Neural cell (in vitro differentiated cells): ENCODE measurements at regions not wholly inside any gene's neighbourhood (a gene's known extent, or its start where the extent isn't known, plus 50 kb on each side); places are given as distances from the start of the nearest gene placed in this dataset.

ENCODE experiments used
- H2AFZ ChIP-seq: fragments of 200-600, 300-800 bp; sonication (generic), shearing (Covaris generic); 2 replicates; pipeline ENCODE4 v1.6.0; 2014; ENCODE audit warnings: low read depth, mild to moderate bottlenecking, antibody characterized with exemption, low read length, moderate library complexity
- H3F3A ChIP-seq: fragments of 200-600 bp; shearing (Covaris generic); 2 replicates; pipeline ENCODE4 v1.6.1; 2016; ENCODE audit warnings: mild to moderate bottlenecking, moderate library complexity, mixed read lengths, antibody characterized with exemption, low read length; ENCODE audit not compliant: insufficient read depth, poor library complexity, severe bottlenecking
- H3K27ac ChIP-seq: fragments of 200-600, 300-800 bp; sonication (generic), shearing (Covaris generic); 2 replicates; pipeline ENCODE4 v1.5.1; 2014; ENCODE audit warnings: mild to moderate bottlenecking, low read length, moderate library complexity
- H3K27me3 ChIP-seq: fragments of 300-800, 200-600 bp; sonication (generic), shearing (Covaris generic); 2 replicates; pipeline ENCODE4 v1.6.0; 2014; ENCODE audit warnings: mild to moderate bottlenecking, low read depth, low read length, moderate library complexity; ENCODE audit not compliant: insufficient read depth
- H3K36me3 ChIP-seq: fragments of 300-800, 200-600 bp; sonication (generic), shearing (Covaris generic); 2 replicates; pipeline ENCODE4 v1.5.1; 2014; ENCODE audit warnings: mild to moderate bottlenecking, antibody characterized with exemption, low read length, moderate library complexity; ENCODE audit not compliant: insufficient read depth
- H3K4me2 ChIP-seq: fragments of 300-800, 200-600 bp; sonication (generic), shearing (Covaris generic); 2 replicates; pipeline ENCODE4 v1.6.0; 2014; ENCODE audit warnings: mild to moderate bottlenecking, low read length
- H3K4me3 ChIP-seq: fragments of 300-800, 200-600 bp; sonication (generic), shearing (Covaris generic); 2 replicates; pipeline ENCODE4 v1.5.1; 2014; ENCODE audit warnings: mild to moderate bottlenecking, low read length, moderate library complexity
- H3K79me2 ChIP-seq: fragments of 200-600 bp; shearing (Covaris generic); replicated peaks from 2 replicates; pipeline ENCODE4 v1.6.0; 2014; ENCODE audit warnings: mild to moderate bottlenecking, low read length, moderate library complexity; ENCODE audit not compliant: insufficient read depth
- H3K9ac ChIP-seq: fragments of 300-800, 200-600 bp; sonication (generic), shearing (Covaris generic); 2 replicates; pipeline ENCODE4 v1.6.1; 2016; ENCODE audit warnings: mild to moderate bottlenecking, low read length, mixed read lengths
- H3K9me2 ChIP-seq: fragments of 200-600 bp; shearing (Covaris generic); 2 replicates; pipeline ENCODE4 v1.6.1; 2016; ENCODE audit warnings: mild to moderate bottlenecking, low read length, mixed read lengths; ENCODE audit not compliant: insufficient read depth
- H3K9me3 ChIP-seq: fragments of 200-600, 300-800 bp; sonication (generic), shearing (Covaris generic); 2 replicates; pipeline ENCODE4 v1.6.1; 2016; ENCODE audit warnings: mild to moderate bottlenecking, mixed run types, low read length, moderate library complexity, mixed read lengths
- H4K20me1 ChIP-seq: fragments of 200-600 bp; shearing (Covaris generic); 2 replicates; pipeline ENCODE4 v1.6.1; 2016; ENCODE audit warnings: mild to moderate bottlenecking, mixed run types; ENCODE audit not compliant: insufficient read depth
- EP300 ChIP-seq: fragments of 450-650 bp; conservative IDR thresholded peaks from 2 replicates; pipeline ENCODE4 v1.6.1; 2014; ENCODE audit warnings: antibody characterized with exemption, mild to moderate bottlenecking, moderate library complexity; ENCODE audit not compliant: poor library complexity, severe bottlenecking
- EZH2 ChIP-seq: fragments of 200-600, 300-800 bp; shearing (Covaris generic), sonication (generic); IDR thresholded peaks from 2 replicates; pipeline ENCODE4 v1.6.1; 2014; ENCODE audit warnings: antibody characterized with exemption, low read length, borderline replicate concordance, mild to moderate bottlenecking; ENCODE audit not compliant: insufficient read depth, poor library complexity, severe bottlenecking
- MXI1 ChIP-seq: fragments of 450-650 bp; conservative IDR thresholded peaks from 2 replicates; pipeline ENCODE4 v1.6.1; 2014; ENCODE audit warnings: antibody characterized with exemption, mild to moderate bottlenecking; ENCODE audit not compliant: poor library complexity, severe bottlenecking
- POLR2AphosphoS5 ChIP-seq: IDR thresholded peaks from 2 replicates; pipeline ENCODE4 v1.6.1; 2012
- RAD21 ChIP-seq: fragments of 450-650 bp; conservative IDR thresholded peaks from 2 replicates; pipeline ENCODE4 v1.6.1; 2014; ENCODE audit warnings: antibody characterized with exemption, mild to moderate bottlenecking, moderate library complexity
- REST ChIP-seq: IDR thresholded peaks from 2 replicates; pipeline ENCODE4 v1.6.1; 2012; ENCODE audit warnings: borderline replicate concordance
- SMC3 ChIP-seq: fragments of 450-650 bp; conservative IDR thresholded peaks from 2 replicates; pipeline ENCODE4 v1.6.1; 2014; ENCODE audit warnings: antibody characterized with exemption, mild to moderate bottlenecking, moderate library complexity; ENCODE audit not compliant: poor library complexity
- TAF1 ChIP-seq: IDR thresholded peaks from 2 replicates; pipeline ENCODE4 v1.6.1; 2012; ENCODE audit warnings: low read depth
- TF ChIP-seq, protein P1 (sequence below): fragments of 450-650 bp; IDR thresholded peaks from 2 replicates; pipeline ENCODE4 v1.5.1; 2014; ENCODE audit warnings: antibody characterized with exemption, mild to moderate bottlenecking, moderate library complexity; ENCODE audit not compliant: poor library complexity, severe bottlenecking

DNA sequence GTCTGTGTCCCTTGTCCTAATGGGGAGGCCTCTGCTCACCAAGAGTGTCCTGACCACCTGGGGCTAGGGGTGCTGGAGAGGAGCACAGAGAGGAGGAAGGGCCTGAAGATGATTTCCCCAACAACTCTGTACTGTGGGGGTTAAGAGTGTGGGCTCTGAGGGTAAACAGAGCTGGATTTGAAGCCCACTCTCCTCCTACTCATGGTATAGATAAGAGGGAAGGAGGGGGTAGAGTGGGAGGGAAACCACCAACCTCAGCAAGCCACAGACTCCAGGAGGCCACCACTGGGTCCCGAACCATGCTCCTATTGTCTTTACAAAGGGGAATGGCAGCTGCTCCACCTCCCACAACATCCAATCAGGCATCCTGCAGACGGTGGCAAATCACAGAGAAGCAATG lies 103.6 kb upstream of the RNU6-1 start:
- Histone ChIP-seq H3K9me3 (no peaks in the 10 kb centered on the region), H3K9me2 (no peaks in the 10 kb centered on the region), H3K4me3 (no peak overlapping the region), H2AFZ (no peak overlapping the region), H3K79me2 (no peaks in the 10 kb centered on the region), H3K36me3 (no peaks in the 10 kb centered on the region), H3K27me3 (no peaks in the 10 kb centered on the region), H3K27ac (no peak overlapping the region), H3K4me2 (no peak overlapping the region), H3F3A (no peaks in the 10 kb centered on the region), H4K20me1 (no peaks in the 10 kb centered on the region), H3K9ac (no peak overlapping the region)
- TF ChIP-seq SMC3 (no peak), EZH2 (no peak), EP300 (no peak), RAD21 (no peak), REST (no peak), POLR2AphosphoS5 (no peak), TAF1 (no peak), MXI1 (no peak)
- TF ChIP-seq, protein P1, sequence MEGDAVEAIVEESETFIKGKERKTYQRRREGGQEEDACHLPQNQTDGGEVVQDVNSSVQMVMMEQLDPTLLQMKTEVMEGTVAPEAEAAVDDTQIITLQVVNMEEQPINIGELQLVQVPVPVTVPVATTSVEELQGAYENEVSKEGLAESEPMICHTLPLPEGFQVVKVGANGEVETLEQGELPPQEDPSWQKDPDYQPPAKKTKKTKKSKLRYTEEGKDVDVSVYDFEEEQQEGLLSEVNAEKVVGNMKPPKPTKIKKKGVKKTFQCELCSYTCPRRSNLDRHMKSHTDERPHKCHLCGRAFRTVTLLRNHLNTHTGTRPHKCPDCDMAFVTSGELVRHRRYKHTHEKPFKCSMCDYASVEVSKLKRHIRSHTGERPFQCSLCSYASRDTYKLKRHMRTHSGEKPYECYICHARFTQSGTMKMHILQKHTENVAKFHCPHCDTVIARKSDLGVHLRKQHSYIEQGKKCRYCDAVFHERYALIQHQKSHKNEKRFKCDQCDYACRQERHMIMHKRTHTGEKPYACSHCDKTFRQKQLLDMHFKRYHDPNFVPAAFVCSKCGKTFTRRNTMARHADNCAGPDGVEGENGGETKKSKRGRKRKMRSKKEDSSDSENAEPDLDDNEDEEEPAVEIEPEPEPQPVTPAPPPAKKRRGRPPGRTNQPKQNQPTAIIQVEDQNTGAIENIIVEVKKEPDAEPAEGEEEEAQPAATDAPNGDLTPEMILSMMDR = no peak

DNA sequence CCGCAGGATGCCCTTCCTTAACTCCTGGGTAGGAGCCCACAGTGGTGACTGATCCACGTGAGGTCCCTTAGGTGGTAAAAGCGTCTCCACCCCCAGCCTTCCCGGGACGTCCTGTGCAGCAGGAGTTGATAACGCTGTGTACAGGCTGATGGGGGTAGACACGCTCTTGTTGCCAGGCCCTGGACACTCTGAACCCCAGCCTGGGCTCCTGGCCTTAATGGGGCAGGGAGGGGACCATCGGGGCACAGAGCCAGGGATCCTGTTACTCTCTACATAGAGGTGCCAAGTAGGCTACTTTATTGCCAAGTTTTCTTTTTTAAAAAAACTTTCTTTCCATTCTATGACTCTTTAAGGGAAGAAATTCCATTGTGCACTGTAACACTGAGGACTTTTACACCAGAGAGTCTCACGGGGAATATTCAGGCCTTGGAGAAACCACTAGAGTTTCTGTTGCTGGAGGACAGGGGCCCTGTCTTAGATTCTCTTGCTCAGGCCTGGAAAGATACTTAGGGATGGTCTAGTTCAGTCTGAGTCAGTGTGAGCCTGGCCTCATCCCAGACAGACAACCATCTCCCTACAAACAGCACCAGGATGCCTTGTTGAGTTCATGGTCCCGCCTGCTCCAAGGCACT lies 104.3 kb upstream of the RNU6-1 start:
- no peak overlapping the region for H3K4me3 ChIP-seq
- H3K79me2 ChIP-seq = no peaks in the 10 kb centered on the region
- no peak overlapping the region for H3K9ac ChIP-seq
- H2AFZ ChIP-seq = no peak overlapping the region
- H3K9me3 ChIP-seq = no peaks in the 10 kb centered on the region
- no peaks in the 10 kb centered on the region for H3F3A ChIP-seq
- no peaks in the 10 kb centered on the region for H3K36me3 ChIP-seq
- H3K27me3 ChIP-seq = no peaks in the 10 kb centered on the region
- H3K27ac ChIP-seq = no peak overlapping the region
- no peak for TF ChIP-seq SMC3
- TF ChIP-seq TAF1 = no peak
- no peak for TF ChIP-seq REST
- TF ChIP-seq POLR2AphosphoS5 = no peak
- no peak for TF ChIP-seq EZH2
- TF ChIP-seq MXI1 = no peak
- TF ChIP-seq RAD21 = no peak
- TF ChIP-seq, protein P1 = no peak
- H3K4me2 ChIP-seq = no peak overlapping the region
- H4K20me1 ChIP-seq = no peaks in the 10 kb centered on the region
- no peaks in the 10 kb centered on the region for H3K9me2 ChIP-seq
